ENCODE measurements at regions not wholly inside any gene's neighbourhood (a gene's known extent, or its start where the extent isn't known, plus 50 kb on each side); places are given as distances from the start of the nearest gene placed in this dataset.

GRCh38 chr6:6781172-6781872 lies 192.8 kb downstream of the LY86 start:
- DNase-seq (ENCODE audit: low spot score), result no peak

GRCh38 chr6:6781873-6782227 lies 193.3 kb downstream of the LY86 start:
- no peak for DNase-seq (ENCODE audit: low spot score)

- no peak for DNase-seq (ENCODE audit: low spot score)
These were observed 195.2 kb downstream of the LY86 start for GRCh38 chr6:6783721-6784120.

GRCh38 chr6:6784514-6785162 lies 196.1 kb downstream of the LY86 start:
- DNase-seq (ENCODE audit: low spot score), result no peak

GRCh38 chr6:6785163-6785521 lies 196.6 kb downstream of the LY86 start:
- no peak for DNase-seq (ENCODE audit: low spot score)

GRCh38 chr6:6788394-6789032 lies 200.0 kb downstream of the LY86 start:
- no peak for DNase-seq (ENCODE audit: low spot score)

GRCh38 chr6:6790393-6790792 lies 201.9 kb downstream of the LY86 start:
- DNase-seq (ENCODE audit: low spot score), result no peak

- DNase-seq (ENCODE audit: low spot score), result no peak
These were observed 202.4 kb downstream of the LY86 start for GRCh38 chr6:6790891-6791290.

GRCh38 chr6:6793388-6794250 lies 205.1 kb downstream of the LY86 start:
- no peak for DNase-seq (ENCODE audit: low spot score)

- no peak for DNase-seq (ENCODE audit: low spot score)
These were observed 206.9 kb downstream of the LY86 start for GRCh38 chr6:6795393-6795792.

GRCh38 chr6:6796818-6797217 lies 208.3 kb downstream of the LY86 start:
- DNase-seq (ENCODE audit: low spot score), result no peak

- no peak for DNase-seq (ENCODE audit: low spot score)
These were observed 209.9 kb downstream of the LY86 start for GRCh38 chr6:6798448-6798860.

- no peak for DNase-seq (ENCODE audit: low spot score)
These were observed 212.4 kb downstream of the LY86 start for GRCh38 chr6:6801005-6801335.

- DNase-seq (ENCODE audit: low spot score), result no peak
These were observed 213.2 kb downstream of the LY86 start for GRCh38 chr6:6801635-6802218.

GRCh38 chr6:6803180-6803977 lies 214.9 kb downstream of the LY86 start:
- no peak for DNase-seq (ENCODE audit: low spot score)

- DNase-seq (ENCODE audit: low spot score), result no peak
These were observed 216.5 kb downstream of the LY86 start for GRCh38 chr6:6804843-6805615.

- no peak for DNase-seq (ENCODE audit: low spot score)
These were observed 218.5 kb downstream of the LY86 start for GRCh38 chr6:6806844-6807518.

- no peak for DNase-seq (ENCODE audit: low spot score)
These were observed 219.8 kb downstream of the LY86 start for GRCh38 chr6:6808343-6808742.

- no peak for DNase-seq (ENCODE audit: low spot score)
These were observed 220.4 kb downstream of the LY86 start for GRCh38 chr6:6808915-6809314.

All from mesenteric fat pad (tissue), 1 donor.